Posterior cingulate gyrus (tissue), 11 donors: ENCODE measurements at regions not wholly inside any gene's neighbourhood (a gene's known extent, or its start where the extent isn't known, plus 50 kb on each side); places are given as distances from the start of the nearest gene placed in this dataset.
A peak's percentile ranks its signal among the peaks of the same experiment; 100 is the strongest.
"Not testable (repeated sequence)": the region's sequence is repeated elsewhere in the genome, so short reads cannot be mapped to it uniquely, and the experiment has no call there.

Experiments
- DNase-seq, 10 donors: peaks; one replicate each; pipeline versions ENCODE4 v3.0.0 to v3.0.0-alpha.2; 2020 to 2021; ENCODE audit warnings: mixed read lengths in 3 of 10
- intact Hi-C: fragments of 100-400 bp; cut with DNase I; formaldehyde crosslinking; loops from one replicate; pipeline ENCODE4 v1.15.1; 2023

GRCh38 chr14:22319526-22320361 is 269.3 kb downstream of the DAD1 start:
- DNase-seq: peak in 5 of 10 donors; percentile 28 to 66 (median 50)
- intact Hi-C loops: loop anchor here (2.0 kb wide), 1 partner anchor 55 kb away; no protein-coding TSS in a partner anchor

GRCh38 chr14:22318951-22319350 is 270.1 kb downstream of the DAD1 start:
- DNase-seq: no peak
- intact Hi-C loops: loop anchor here (2.0 kb wide), 1 partner anchor 56 kb away; no protein-coding TSS in a partner anchor

- intact Hi-C loops: no loop called here
- no peak for DNase-seq
Measured at GRCh38 chr14:22316473-22316872, 272.6 kb downstream of the DAD1 start.

GRCh38 chr14:22315336-22315735 is 273.7 kb downstream of the DAD1 start:
- DNase-seq: no peak
- intact Hi-C loops: no loop called here

- intact Hi-C loops: loop anchor here (5.0 kb wide), 1 partner anchor 158 kb away; no protein-coding TSS in a partner anchor
- DNase-seq: peak in 1 of 10 donors; percentile 26
Measured at GRCh38 chr14:22314183-22314820, 274.7 kb downstream of the DAD1 start.

- intact Hi-C loops: loop anchor here (5.0 kb wide), 1 partner anchor 159 kb away; no protein-coding TSS in a partner anchor
Measured at GRCh38 chr14:22313172-22313801, 275.7 kb downstream of the DAD1 start.

GRCh38 chr14:22311636-22312035 is 277.4 kb downstream of the DAD1 start:
- DNase-seq: no peak
- intact Hi-C loops: loop anchor here (5.0 kb wide), 1 partner anchor 161 kb away; no protein-coding TSS in a partner anchor

More at GRCh38 chr14:22313172-22313801, 275.7 kb downstream of the DAD1 start:
- DNase-seq: no peak

GRCh38 chr14:22305607-22306006 is 283.4 kb downstream of the DAD1 start:
- no peak for DNase-seq
- intact Hi-C loops: no loop called here

- intact Hi-C loops: no loop called here
- DNase-seq: peak in 1 of 10 donors; percentile 72
Measured at GRCh38 chr14:22304326-22304725, 284.7 kb downstream of the DAD1 start.

- no peak for DNase-seq
- intact Hi-C loops: no loop called here
Measured at GRCh38 chr14:22303589-22304195, 285.3 kb downstream of the DAD1 start.

GRCh38 chr14:22300646-22301045 is 288.4 kb downstream of the DAD1 start:
- no peak for DNase-seq
- intact Hi-C loops: no loop called here

- DNase-seq: no peak
- intact Hi-C loops: no loop called here
Measured at GRCh38 chr14:22297376-22297775, 291.6 kb downstream of the DAD1 start.

GRCh38 chr14:22296722-22297121 is 292.3 kb downstream of the DAD1 start:
- intact Hi-C loops: no loop called here

GRCh38 chr14:22296088-22296487 is 292.9 kb downstream of the DAD1 start:
- intact Hi-C loops: no loop called here
- no peak for DNase-seq

More at GRCh38 chr14:22296722-22297121, 292.3 kb downstream of the DAD1 start:
- DNase-seq: no peak

- intact Hi-C loops: no loop called here
- DNase-seq: no peak
Measured at GRCh38 chr14:22291406-22291805, 297.6 kb downstream of the DAD1 start.

GRCh38 chr14:22289570-22289969 is 299.5 kb downstream of the DAD1 start:
- intact Hi-C loops: no loop called here
- no peak for DNase-seq

- intact Hi-C loops: no loop called here
- DNase-seq: no peak
Measured at GRCh38 chr14:22285991-22286390, 303.0 kb downstream of the DAD1 start.

GRCh38 chr14:22282949-22283348 is 306.1 kb downstream of the DAD1 start:
- DNase-seq: no peak
- intact Hi-C loops: no loop called here

GRCh38 chr14:22282417-22282816 is 306.6 kb downstream of the DAD1 start:
- intact Hi-C loops: no loop called here

GRCh38 chr14:22281447-22281874 is 307.6 kb downstream of the DAD1 start:
- DNase-seq, intact Hi-C loops: not testable (repeated sequence)

More at GRCh38 chr14:22282417-22282816, 306.6 kb downstream of the DAD1 start:
- no peak for DNase-seq
